ENCODE measurements at regions not wholly inside any gene's neighbourhood (a gene's known extent, or its start where the extent isn't known, plus 50 kb on each side); places are given as distances from the start of the nearest gene placed in this dataset.
"Not testable (repeated sequence)": the region's sequence is repeated elsewhere in the genome, so short reads cannot be mapped to it uniquely, and the experiment has no call there.

GRCh38 chr15:30720825-30721224 is 94.9 kb downstream of the ARHGAP11B start:
- TF ChIP-seq CTCF (tag by site-specific recombination; IDR thresholded peaks at IDR 0.05); PRDM10 (tag by site-specific recombination; IDR thresholded peaks at IDR 0.05); ZNF24 (tag by site-specific recombination; IDR thresholded peaks at IDR 0.05); BCL11A (tag by site-specific recombination; IDR thresholded peaks at IDR 0.05; ENCODE audit: low read depth); REST (tag by site-specific recombination; IDR thresholded peaks at IDR 0.05); ZNF518A (tag by site-specific recombination; conservative IDR thresholded peaks at IDR 0.05; ENCODE audit: low read depth); ZNF658 (tag by site-specific recombination; IDR thresholded peaks at IDR 0.05); ZNF23 (tag by site-specific recombination; IDR thresholded peaks at IDR 0.05; ENCODE audit: borderline replicate concordance); ZBTB49 (tag by site-specific recombination; IDR thresholded peaks at IDR 0.05; ENCODE audit: low read depth); KLF8 (tag by site-specific recombination; IDR thresholded peaks at IDR 0.05); ZSCAN16 (tag by site-specific recombination; IDR thresholded peaks at IDR 0.05); AEBP2 (tag by site-specific recombination; IDR thresholded peaks at IDR 0.05; ENCODE audit: borderline replicate concordance); ZBTB7A (tag by site-specific recombination; IDR thresholded peaks at IDR 0.05; ENCODE audit: low read depth): not testable (repeated sequence)
